H9 (cell line): ENCODE measurements at regions not wholly inside any gene's neighbourhood (a gene's known extent, or its start where the extent isn't known, plus 50 kb on each side); places are given as distances from the start of the nearest gene placed in this dataset.

Source experiments
- DNase-seq: peaks from one replicate; pipeline ENCODE4 v3.0.0-alpha.2; 2017
- H2AFZ ChIP-seq: one replicate; pipeline ENCODE4 v1.6.1; 2013; ENCODE audit warnings: mild to moderate bottlenecking, low read length, control low read depth, moderate library complexity
- H2AK5ac ChIP-seq: 2 replicates; pipeline ENCODE4 v1.6.1; 2013; ENCODE audit warnings: low read length, control low read depth, mixed read lengths; ENCODE audit not compliant: insufficient read length
- H2BK120ac ChIP-seq: one replicate; pipeline ENCODE4 v1.6.1; 2013; ENCODE audit warnings: low read depth, mild to moderate bottlenecking, low read length, control low read depth, inconsistent platforms; ENCODE audit not compliant: poor library complexity, severe bottlenecking
- H2BK12ac ChIP-seq: 2 replicates; pipeline ENCODE4 v1.6.1; 2013; ENCODE audit warnings: low read length, control low read depth, mixed read lengths, low read depth; ENCODE audit not compliant: insufficient read length
- H2BK15ac ChIP-seq: 2 replicates; pipeline ENCODE4 v1.6.1; 2013; ENCODE audit warnings: low read depth, low read length, control low read depth
- H2BK20ac ChIP-seq: one replicate; pipeline ENCODE4 v1.6.1; 2013; ENCODE audit warnings: low read depth, mild to moderate bottlenecking, low read length, control low read depth, inconsistent platforms; ENCODE audit not compliant: poor library complexity, severe bottlenecking
- H2BK5ac ChIP-seq: 2 replicates; pipeline ENCODE4 v1.6.1; 2013; ENCODE audit warnings: low read length, control low read depth, mixed read lengths; ENCODE audit not compliant: insufficient read length
- H3K14ac ChIP-seq: 2 replicates; pipeline ENCODE4 v1.6.1; 2013; ENCODE audit warnings: low read length, control low read depth; ENCODE audit not compliant: insufficient read depth
- H3K18ac ChIP-seq: 2 replicates; pipeline ENCODE4 v1.6.1; 2013; ENCODE audit warnings: low read depth, mild to moderate bottlenecking, mixed read lengths, low read length, control low read depth; ENCODE audit not compliant: insufficient read length
- H3K23ac ChIP-seq: 2 replicates; pipeline ENCODE4 v1.6.1; 2013; ENCODE audit warnings: low read length, control low read depth, mixed read lengths, low read depth; ENCODE audit not compliant: insufficient read length
- H3K23me2 ChIP-seq: 2 replicates; pipeline ENCODE4 v1.6.1; 2013; ENCODE audit warnings: low read depth, mild to moderate bottlenecking, mixed read lengths, low read length, control low read depth; ENCODE audit not compliant: insufficient read length, poor library complexity, severe bottlenecking
- H3K27ac ChIP-seq: 2 replicates; pipeline ENCODE4 v1.5.1; 2013; ENCODE audit warnings: low read length, control low read depth, mixed read lengths, low read depth; ENCODE audit not compliant: insufficient read length
- H3K27me3 ChIP-seq: 2 replicates; pipeline ENCODE4 v1.6.1; 2013; ENCODE audit warnings: low read length, control low read depth, inconsistent platforms; ENCODE audit not compliant: insufficient read depth
- H3K4ac ChIP-seq: 2 replicates; pipeline ENCODE4 v1.6.1; 2013; ENCODE audit warnings: low read depth, mild to moderate bottlenecking, control low read depth, inconsistent platforms, low read length, moderate library complexity
- H3K4me1 ChIP-seq: 2 replicates; pipeline ENCODE4 v1.6.1; 2013; ENCODE audit warnings: low read length, control low read depth, inconsistent platforms; ENCODE audit not compliant: insufficient read depth
- H3K4me2 ChIP-seq: 2 replicates; pipeline ENCODE4 v1.6.1; 2013; ENCODE audit warnings: low read length, control low read depth, mixed read lengths; ENCODE audit not compliant: insufficient read length, insufficient read depth
- H3K56ac ChIP-seq: 2 replicates; pipeline ENCODE4 v1.6.1; 2013; ENCODE audit warnings: low read depth, mild to moderate bottlenecking, mixed read lengths, low read length, control low read depth; ENCODE audit not compliant: insufficient read length
- H3K79me1 ChIP-seq: 2 replicates; pipeline ENCODE4 v1.6.1; 2013; ENCODE audit warnings: low read depth, mild to moderate bottlenecking, moderate library complexity, low read length, control low read depth, inconsistent platforms; ENCODE audit not compliant: insufficient read depth, poor library complexity, severe bottlenecking
- H3K79me2 ChIP-seq: 2 replicates; pipeline ENCODE4 v1.6.1; 2013; ENCODE audit warnings: low read length, control low read depth, inconsistent platforms; ENCODE audit not compliant: insufficient read depth
- H3K9ac ChIP-seq: 2 replicates; pipeline ENCODE4 v1.6.1; 2013; ENCODE audit warnings: low read length, control low read depth, mixed read lengths; ENCODE audit not compliant: insufficient read length; ENCODE audit errors: extremely low read depth
- H3K9me3 ChIP-seq: one replicate; pipeline ENCODE4 v1.6.1; 2013; ENCODE audit warnings: low read depth, low read length, inconsistent platforms; ENCODE audit not compliant: control insufficient read depth
- H3T11ph ChIP-seq: one replicate; pipeline ENCODE4 v1.6.1; 2013; ENCODE audit warnings: mild to moderate bottlenecking, low read length, control low read depth, inconsistent platforms
- H4K20me1 ChIP-seq: one replicate; pipeline ENCODE4 v1.6.1; 2013; ENCODE audit not compliant: control insufficient read depth, insufficient read length, insufficient read depth
- H4K5ac ChIP-seq: 2 replicates; pipeline ENCODE4 v1.6.1; 2013; ENCODE audit warnings: low read depth, mild to moderate bottlenecking, mixed read lengths, low read length, control low read depth; ENCODE audit not compliant: insufficient read length
- H4K8ac ChIP-seq: replicated peaks from 2 replicates; pipeline ENCODE4 v1.6.1; 2013; ENCODE audit warnings: low read length, control low read depth, mixed read lengths, low read depth; ENCODE audit not compliant: insufficient read length
- H4K91ac ChIP-seq: 2 replicates; pipeline ENCODE4 v1.6.1; 2013; ENCODE audit warnings: low read depth, mild to moderate bottlenecking, moderate library complexity, mixed read lengths, low read length, control low read depth; ENCODE audit not compliant: insufficient read length
- H3K27ac Mint-ChIP-seq, 3 experiments: 2 replicates in 2 of 3; 3 replicates in 1 of 3; pipeline ENCODE4 v1.8.0; 2020 to 2021; ENCODE audit warnings: mixed read lengths in 3 of 3, mild to moderate bottlenecking in 1 of 3, moderate library complexity in 1 of 3
- H3K27me3 Mint-ChIP-seq: 2 replicates; pipeline ENCODE4 v1.8.0; 2021; ENCODE audit warnings: low read depth, mild to moderate bottlenecking, moderate library complexity, mixed read lengths
- H3K36me3 Mint-ChIP-seq, 3 experiments: 2 replicates in 2 of 3; 3 replicates in 1 of 3; pipeline ENCODE4 v1.8.0; 2020 to 2021; ENCODE audit warnings: low read depth in 3 of 3, mixed read lengths in 3 of 3; ENCODE audit not compliant: insufficient read depth in 1 of 3
- H3K4me1 Mint-ChIP-seq, 2 experiments: 2 replicates each; pipeline ENCODE4 v1.8.0; 2020; ENCODE audit warnings: mixed read lengths in 2 of 2
- H3K4me3 Mint-ChIP-seq, 2 experiments: 2 replicates in 1 of 2; 3 replicates in 1 of 2; pipeline ENCODE4 v1.8.0; 2020 to 2021; ENCODE audit warnings: mild to moderate bottlenecking in 2 of 2, mixed read lengths in 2 of 2, moderate library complexity in 1 of 2
- H3K9me3 Mint-ChIP-seq, 2 experiments: 2 replicates in 1 of 2; 3 replicates in 1 of 2; pipeline ENCODE4 v1.8.0; 2020; ENCODE audit warnings: mild to moderate bottlenecking in 2 of 2, mixed read lengths in 2 of 2, moderate library complexity in 1 of 2
- CTCF ChIP-seq: fragments of 200-600 bp; sonication (generic); conservative IDR thresholded peaks from 3 replicates; pipeline ENCODE4 v1.8.0; 2021; ENCODE audit warnings: antibody characterized with exemption, mild to moderate bottlenecking
- WGBS: extraction: QIAGEN DNeasy Blood & Tissue Kit; methylation state at CpG from one replicate; pipeline ENCODE4 v1.1.7; 2013; ENCODE audit warnings: missing lambda C conversion rate, low lambda C conversion rate, mixed read lengths; ENCODE audit not compliant: insufficient read length; ENCODE audit errors: extremely low coverage; 5-methylcytosine and 5-hydroxymethylcytosine counted together

DNA sequence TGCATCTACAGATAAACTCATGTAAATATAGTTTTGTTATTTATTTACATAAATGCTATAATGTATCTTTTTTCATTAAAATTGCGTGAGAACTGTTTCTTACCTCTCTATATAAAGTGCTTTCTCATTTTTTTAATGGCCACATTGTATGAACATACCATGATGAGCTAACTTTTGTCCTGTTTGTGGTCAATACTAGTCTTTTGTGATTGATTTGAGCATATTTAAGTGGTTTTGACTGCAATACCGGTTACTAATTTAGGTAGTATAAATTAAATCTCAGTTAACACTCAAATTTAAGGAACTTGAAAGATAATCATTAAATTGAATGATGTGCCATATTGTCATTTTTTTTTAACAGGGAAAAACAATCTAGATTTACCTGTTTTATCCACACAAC lies 108.2 kb downstream of the HAUS1 start:
- H3K23ac ChIP-seq = no peak overlapping the region
- no CpG with 5 or more reads among the region's 2 CpGs for WGBS
- no peak for TF ChIP-seq CTCF
- H3K27ac Mint-ChIP-seq = no peak overlapping the region
- H3K18ac ChIP-seq = no peak overlapping the region
- no peak overlapping the region for H2BK120ac ChIP-seq
- H3K56ac ChIP-seq = no peak overlapping the region
- no peak overlapping the region for H3K27ac ChIP-seq
- no peak overlapping the region for H4K5ac ChIP-seq
- peaks cover 0 to 16% (median 15%) of the 10 kb centered on the region in 3 experiments; a peak in 5 of 7 replicates for H3K36me3 Mint-ChIP-seq
- H3K4ac ChIP-seq = no peak overlapping the region
- H3K4me2 ChIP-seq = no peak overlapping the region
- H2BK15ac ChIP-seq = no peak overlapping the region
- no peak overlapping the region for H4K91ac ChIP-seq
- H3T11ph ChIP-seq = no peak overlapping the region
- no peaks in the 10 kb centered on the region; a peak in 1 of 5 replicates for H3K9me3 Mint-ChIP-seq
- no peak overlapping the region for H2BK20ac ChIP-seq
- DNase-seq = no peak
- H3K27me3 Mint-ChIP-seq = no peaks in the 10 kb centered on the region
- H2AFZ ChIP-seq = no peak overlapping the region
- no peaks in the 10 kb centered on the region for H3K79me1 ChIP-seq
- H3K4me1 ChIP-seq = no peaks in the 10 kb centered on the region
- no peak overlapping the region for H4K8ac ChIP-seq
- no peaks in the 10 kb centered on the region for H3K27me3 ChIP-seq
- no peak overlapping the region for H2BK12ac ChIP-seq
- no peak overlapping the region for H2AK5ac ChIP-seq
- H3K4me3 Mint-ChIP-seq = no peak overlapping the region
- H3K23me2 ChIP-seq = no peaks in the 10 kb centered on the region
- no peaks in the 10 kb centered on the region for H4K20me1 ChIP-seq
- no peaks in the 10 kb centered on the region for H3K9me3 ChIP-seq
- H3K14ac ChIP-seq = no peak overlapping the region
- no peak overlapping the region for H3K9ac ChIP-seq
- H3K4me1 Mint-ChIP-seq = peaks cover 6% of the 10 kb centered on the region in 2 experiments; a peak in 3 of 4 replicates
- no peak overlapping the region for H2BK5ac ChIP-seq
- no peaks in the 10 kb centered on the region; the same call in 1 of the 2 replicates for H3K79me2 ChIP-seq
